AG08395 (cell line): ENCODE measurements at regions not wholly inside any gene's neighbourhood (a gene's known extent, or its start where the extent isn't known, plus 50 kb on each side); places are given as distances from the start of the nearest gene placed in this dataset.
A peak's percentile ranks its signal among the peaks of the same experiment; 100 is the strongest.
"Not testable (repeated sequence)": the region's sequence is repeated elsewhere in the genome, so short reads cannot be mapped to it uniquely, and the experiment has no call there.

Experiments used
- DNase-seq: peaks from one replicate; pipeline ENCODE4 v3.0.0; 2012; ENCODE audit warnings: mixed read lengths, low spot score

- peak; percentile 22 for DNase-seq
Observed at GRCh38 chr7:115558161-115558560, 472.4 kb downstream of the TFEC start.

- DNase-seq = not testable (repeated sequence)
Observed at GRCh38 chr7:115557296-115557695, 473.3 kb downstream of the TFEC start.

DNA sequence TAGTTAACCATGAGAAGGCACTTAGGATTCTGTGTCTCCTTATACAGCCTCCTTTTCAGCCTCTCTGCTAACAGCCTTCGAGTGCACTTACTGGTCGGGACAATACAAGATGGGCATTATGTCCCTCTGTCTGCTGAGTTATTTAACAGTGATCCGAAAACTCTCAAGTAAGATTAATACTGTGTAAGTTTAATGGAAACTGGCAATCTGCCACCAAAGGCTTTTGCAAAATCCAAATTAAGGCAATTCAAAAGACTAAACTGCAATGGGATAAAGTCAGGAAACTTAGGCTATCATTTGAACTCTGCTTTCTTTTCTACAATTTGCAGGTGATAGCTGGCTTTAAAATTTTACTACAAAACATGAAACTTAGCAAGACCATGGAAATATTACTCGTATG, 477.8 kb downstream of the TFEC start:
- DNase-seq = no peak

DNA sequence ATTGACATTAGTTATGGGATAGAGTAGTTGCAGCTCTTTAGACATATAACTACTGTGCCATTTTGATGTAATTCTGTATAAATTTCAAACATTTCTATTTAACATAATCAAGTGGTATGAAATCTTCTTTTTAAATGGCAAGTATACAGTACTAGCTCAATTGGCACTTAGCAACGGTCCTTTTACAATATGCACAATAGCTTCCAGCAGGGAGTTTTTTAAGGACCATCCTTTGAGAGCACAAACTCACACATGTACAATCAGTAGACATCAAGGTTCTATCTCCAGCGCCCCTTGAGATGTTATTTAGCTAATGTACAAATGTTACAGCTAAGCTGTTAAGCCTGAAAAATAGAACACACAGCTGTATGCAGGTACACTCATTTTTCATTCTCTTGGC, 480.7 kb downstream of the TFEC start:
- no peak for DNase-seq

DNA sequence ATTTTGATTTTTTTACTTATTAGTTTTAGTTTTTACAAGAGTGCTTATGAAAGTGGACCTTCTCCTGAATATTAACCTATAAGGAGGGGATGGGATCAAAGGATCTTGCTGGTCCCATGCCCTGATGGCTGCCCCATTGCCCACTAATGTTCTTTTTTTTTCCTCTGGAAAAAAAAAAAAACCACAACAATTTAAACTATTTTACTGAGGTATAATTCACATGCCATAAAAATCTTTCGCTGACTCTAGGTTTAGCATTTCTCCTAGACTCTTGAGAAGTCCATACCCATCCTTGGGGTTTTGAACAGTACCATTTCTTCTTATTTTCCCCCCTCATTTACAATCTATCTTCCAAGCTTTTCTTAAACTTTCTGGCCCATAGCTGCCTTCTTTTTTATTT, 481.8 kb downstream of the TFEC start:
- no peak for DNase-seq

GRCh38 chr7:115546790-115547189, 483.8 kb downstream of the TFEC start:
- no peak for DNase-seq

DNA sequence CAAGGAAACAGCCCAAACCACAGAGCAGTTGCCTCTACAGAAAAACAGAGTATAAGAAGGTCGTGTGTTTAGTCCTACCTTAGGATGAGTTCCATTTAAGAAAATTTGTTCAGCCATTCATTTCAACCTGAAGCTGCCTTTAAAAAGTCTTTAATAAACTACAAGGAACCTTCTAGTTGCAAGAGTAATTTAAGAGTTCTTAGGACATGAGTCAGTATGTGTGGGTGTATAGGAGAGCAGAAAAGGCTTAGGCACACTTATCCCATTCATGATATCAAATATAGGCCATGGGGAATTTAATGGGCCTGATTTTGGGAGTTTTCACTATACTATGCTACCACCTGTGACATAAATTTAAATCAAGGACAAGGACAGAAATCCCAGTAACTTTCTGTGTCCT, 496.8 kb downstream of the TFEC start:
- DNase-seq = no peak

- no peak for DNase-seq
Observed at GRCh38 chr7:115526278-115526677, 504.3 kb downstream of the TFEC start.

DNA sequence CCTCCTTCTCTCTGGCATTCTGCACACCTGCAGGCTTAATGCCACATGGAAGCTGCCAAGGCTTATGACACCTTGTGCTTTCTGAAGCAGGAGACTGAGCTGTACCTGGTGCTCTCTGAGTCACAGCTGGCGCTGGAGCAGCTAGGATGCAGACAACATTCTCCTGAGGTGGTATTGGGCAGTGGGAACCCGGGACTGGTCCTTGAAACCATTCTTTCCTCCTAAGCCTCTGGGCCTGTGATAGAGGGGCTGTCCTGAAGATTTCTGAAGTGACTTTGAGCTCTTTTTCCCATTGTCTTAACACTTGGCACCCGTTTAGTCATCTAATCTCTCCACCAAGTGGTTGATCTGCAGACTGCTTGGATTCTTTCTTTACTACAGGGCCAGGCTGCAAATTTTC, 508.4 kb downstream of the TFEC start:
- DNase-seq = no peak

DNA sequence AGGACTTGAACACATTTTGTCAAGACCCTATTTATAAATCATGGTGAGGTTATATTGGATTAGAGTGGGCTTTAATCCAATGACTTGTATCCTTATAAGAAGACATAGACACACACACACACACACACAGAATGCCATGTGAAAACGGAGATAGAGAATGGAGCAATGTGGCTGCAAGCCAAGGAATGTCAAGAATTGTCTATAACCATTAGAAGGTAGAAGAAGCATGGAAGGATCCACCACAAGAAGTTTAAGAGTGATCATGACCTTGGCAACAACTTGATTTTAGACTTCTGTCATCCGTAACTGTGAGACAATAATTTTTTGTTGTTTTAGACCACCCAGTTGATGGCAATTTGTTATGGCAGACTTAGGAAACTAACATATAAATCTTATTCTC, 514.2 kb downstream of the TFEC start:
- no peak for DNase-seq

DNA sequence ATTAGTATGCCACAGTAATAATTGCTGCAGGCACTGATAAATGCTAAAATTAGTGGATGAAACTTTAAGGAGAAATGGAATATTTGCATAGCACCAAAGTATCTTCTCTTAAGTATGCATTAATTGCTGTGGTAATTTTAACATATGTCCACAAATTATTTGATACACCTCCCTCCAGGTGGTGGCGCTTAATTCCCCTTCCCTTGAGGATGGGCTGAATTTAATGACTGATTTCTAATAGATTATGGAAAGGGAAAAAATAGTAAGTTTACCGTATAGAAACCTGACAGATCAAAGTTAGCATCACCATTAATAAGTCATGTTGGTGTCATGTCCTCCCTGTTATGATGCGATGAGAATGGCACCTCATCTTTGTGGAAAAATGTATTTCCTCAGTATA, 519.2 kb downstream of the TFEC start:
- no peak for DNase-seq

- DNase-seq = no peak
Observed at GRCh38 chr7:115505136-115505535, 525.4 kb downstream of the TFEC start.

- DNase-seq = no peak
Observed at GRCh38 chr7:115499956-115500355, 530.6 kb downstream of the TFEC start.

DNA sequence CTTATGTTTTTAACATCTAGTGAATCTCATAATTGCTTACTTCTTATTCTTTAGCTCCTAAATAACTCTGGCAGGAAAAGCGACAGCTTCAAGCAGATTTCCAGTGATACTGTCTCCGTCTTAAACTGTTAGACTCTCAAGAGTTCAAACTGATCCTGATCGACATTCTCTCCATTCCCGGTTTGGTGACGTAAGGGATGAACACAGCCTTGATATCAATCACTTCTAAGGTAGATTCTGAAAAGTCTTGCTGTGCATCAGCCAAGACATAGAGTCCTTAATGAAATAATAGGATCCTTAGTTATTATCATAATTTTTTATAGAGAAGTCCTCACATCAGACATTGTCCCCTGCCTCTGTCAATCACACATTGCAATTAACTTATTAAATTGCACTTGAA, 534.6 kb downstream of the TFEC start:
- DNase-seq = no peak

GRCh38 chr7:115494529-115495147, 535.9 kb downstream of the TFEC start:
- DNase-seq = no peak

DNA sequence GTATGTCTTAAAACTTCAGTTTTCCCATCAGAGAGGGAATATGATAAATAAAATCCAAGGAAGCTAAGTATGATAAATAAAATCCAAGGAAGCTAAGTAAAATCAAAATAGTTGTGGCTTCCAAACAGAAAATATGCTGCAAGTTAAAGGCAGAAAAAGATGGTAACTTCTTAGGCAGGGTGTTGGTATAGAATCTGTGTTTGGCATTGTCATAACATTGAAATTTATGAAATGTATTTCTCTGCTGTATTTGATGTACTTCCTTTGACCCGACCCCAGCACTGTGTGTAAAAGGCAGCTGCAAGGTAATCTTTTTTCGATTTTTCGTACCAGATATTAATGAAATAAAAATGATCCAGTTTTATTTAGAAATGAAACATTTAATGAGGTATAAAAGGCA, 537.2 kb downstream of the TFEC start:
- no peak for DNase-seq

GRCh38 chr7:115491744-115492380, 538.7 kb downstream of the TFEC start:
- DNase-seq = no peak

GRCh38 chr7:115479448-115479847, 551.1 kb downstream of the TFEC start:
- no peak for DNase-seq

DNA sequence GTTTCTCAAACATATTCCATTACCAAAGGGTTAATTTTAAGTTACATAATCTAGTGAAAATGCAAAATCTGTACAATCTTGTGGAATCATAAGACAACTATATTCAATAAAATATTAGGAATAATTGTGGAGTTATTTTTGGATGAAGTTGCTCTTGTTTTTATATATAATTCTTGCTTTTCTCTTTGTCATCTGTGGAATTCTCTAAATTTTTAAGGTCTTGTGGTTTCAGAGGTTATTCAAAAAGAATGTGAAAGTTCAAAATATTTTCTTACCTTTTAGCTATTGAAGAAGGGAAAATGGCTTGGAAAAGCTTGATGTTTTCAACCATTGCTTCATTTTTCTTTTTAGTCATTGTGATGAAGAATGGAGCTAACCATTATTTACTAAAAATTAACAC, 552.1 kb downstream of the TFEC start:
- DNase-seq = no peak

DNA sequence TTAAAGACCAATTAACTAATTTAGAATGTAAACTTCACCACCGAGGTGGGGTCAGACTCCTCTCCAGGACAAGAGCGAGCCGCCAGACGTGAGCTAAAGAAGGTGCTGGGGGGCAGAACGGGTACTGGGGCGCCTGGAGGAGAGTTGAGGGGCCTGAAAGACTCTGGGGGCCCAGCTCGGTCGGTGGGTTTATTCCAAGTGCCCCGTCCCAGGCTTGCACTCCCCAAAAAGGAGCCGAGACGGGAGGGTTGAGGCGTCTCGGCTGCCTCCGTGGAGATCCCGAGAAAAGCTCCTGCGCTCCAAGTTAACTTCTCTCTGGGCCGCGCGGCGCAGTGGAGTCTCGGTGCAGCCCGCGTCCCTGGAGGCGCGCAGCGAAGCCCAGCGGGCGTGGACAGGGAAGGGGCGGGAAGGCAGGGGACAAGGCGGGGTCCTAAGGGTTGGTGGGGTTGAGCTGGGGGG, 553.3 kb downstream of the TFEC start:
- DNase-seq = peak; percentile 19

DNA sequence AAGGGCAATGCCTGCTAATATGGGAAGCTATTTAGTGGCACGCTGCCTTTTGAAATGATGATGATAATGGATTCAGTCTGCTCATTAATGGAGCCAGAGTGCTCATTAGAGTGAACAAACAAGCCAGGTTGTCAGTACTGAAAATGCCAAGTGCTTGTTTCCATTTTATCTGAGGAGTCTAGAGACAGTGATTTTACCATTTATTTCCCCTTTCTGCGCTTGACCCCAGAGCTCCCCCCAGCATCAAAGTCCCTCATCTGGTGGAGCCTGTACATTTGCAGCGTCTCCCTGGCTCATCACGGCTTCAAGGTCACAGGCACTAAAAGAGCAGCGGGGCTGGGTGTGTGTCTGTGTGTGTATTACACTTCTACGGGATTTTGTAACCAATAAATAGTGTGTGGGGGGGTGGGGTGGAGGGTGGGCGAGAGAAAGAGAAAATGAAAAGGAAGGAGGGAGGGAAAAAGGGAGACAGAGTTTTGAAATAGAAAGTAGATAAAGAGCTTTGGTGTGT, 553.8 kb downstream of the TFEC start:
- no peak for DNase-seq

- no peak for DNase-seq
Observed at GRCh38 chr7:115475761-115476385, 554.0 kb downstream of the MDFIC start.

DNA sequence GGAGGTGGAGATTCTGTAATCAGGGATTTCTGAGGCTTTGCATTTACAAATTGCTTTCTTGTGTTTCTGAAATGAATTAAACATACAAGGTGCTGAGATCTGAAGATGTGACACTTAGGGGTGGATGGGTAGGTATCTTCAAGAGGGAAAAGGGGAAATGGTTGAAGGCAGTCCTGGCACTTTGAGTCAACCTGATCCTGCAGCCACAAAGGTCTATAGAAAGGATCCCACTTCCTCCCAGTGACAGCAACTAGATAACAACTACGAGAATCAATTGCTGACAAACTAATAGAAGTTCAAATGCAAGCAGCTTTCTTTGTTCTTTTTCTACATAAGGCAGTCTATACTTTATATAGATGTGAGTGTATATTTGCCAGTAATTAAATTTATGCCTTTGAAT, 553.3 kb downstream of the MDFIC start:
- no peak for DNase-seq
